ENCODE measurements at regions not wholly inside any gene's neighbourhood (a gene's known extent, or its start where the extent isn't known, plus 50 kb on each side); places are given as distances from the start of the nearest gene placed in this dataset.

DNA sequence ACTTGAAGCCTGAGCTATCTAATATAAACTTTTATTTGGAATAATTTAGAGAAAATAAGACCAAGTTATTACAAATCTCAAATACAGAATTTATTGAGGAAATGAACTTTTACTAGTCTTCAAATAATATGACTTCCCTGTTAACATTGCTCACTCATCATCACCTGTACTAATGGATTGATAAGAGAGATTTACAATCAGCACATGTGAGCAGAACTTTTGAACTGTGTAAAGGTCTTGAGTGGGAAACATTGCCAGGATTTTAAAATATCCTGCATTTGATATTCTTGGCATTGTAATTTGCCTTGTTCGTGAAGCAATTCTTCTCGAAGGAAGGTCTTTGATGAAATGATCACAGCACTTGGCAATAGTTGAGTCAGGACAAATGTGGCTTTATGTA is 111.9 kb downstream of the FGF9 start:
- Histone ChIP-seq H3K23ac (ENCODE audit: insufficient read length, low read depth, low read length) (no peak overlapping the region), H3K79me2 (ENCODE audit: insufficient read depth, low read length) (no peaks in the 10 kb centered on the region), H3K9me3 (ENCODE audit: control insufficient read depth, low read depth, low read length) (no peaks in the 10 kb centered on the region), H3K4me2 (ENCODE audit: insufficient read depth, insufficient read length, low read length) (no peak overlapping the region), H3K27me3 (ENCODE audit: insufficient read depth, low read length) (no peaks in the 10 kb centered on the region), H4K5ac (ENCODE audit: insufficient read length, low read depth, low read length) (no peak overlapping the region), H4K91ac (ENCODE audit: insufficient read length, low read depth, low read length) (no peak overlapping the region), H2AFZ (ENCODE audit: low read length) (no peak overlapping the region), H2BK12ac (ENCODE audit: insufficient read length, low read depth, low read length) (no peak overlapping the region), H3K9ac (ENCODE audit: extremely low read depth, insufficient read length, low read length) (no peak overlapping the region), H2AK5ac (ENCODE audit: insufficient read length, low read length) (no peak overlapping the region), H3K56ac (ENCODE audit: insufficient read length, low read depth, low read length) (no peak overlapping the region), H2BK15ac (ENCODE audit: low read depth, low read length) (no peak overlapping the region), H4K8ac (replicated peaks; ENCODE audit: insufficient read length, low read depth, low read length) (no peak overlapping the region), H3K27ac (ENCODE audit: insufficient read length, low read depth, low read length) (no peak overlapping the region), H3K23me2 (ENCODE audit: insufficient read length, low read depth, low read length, poor library complexity, severe bottlenecking) (no peaks in the 10 kb centered on the region), H3K4me1 (ENCODE audit: insufficient read depth, low read length) (no peaks in the 10 kb centered on the region), H4K20me1 (ENCODE audit: control insufficient read depth, insufficient read depth, insufficient read length) (no peaks in the 10 kb centered on the region), H2BK5ac (ENCODE audit: insufficient read length, low read length) (no peak overlapping the region), H3K18ac (ENCODE audit: insufficient read length, low read depth, low read length) (no peak overlapping the region), H3K14ac (ENCODE audit: insufficient read depth, low read length) (no peak overlapping the region), H3K79me1 (ENCODE audit: insufficient read depth, low read depth, low read length, poor library complexity, severe bottlenecking) (no peaks in the 10 kb centered on the region), H2BK120ac (ENCODE audit: low read depth, low read length, poor library complexity, severe bottlenecking) (no peak overlapping the region), H2BK20ac (ENCODE audit: low read depth, low read length, poor library complexity, severe bottlenecking) (no peak overlapping the region), H3T11ph (ENCODE audit: low read length) (no peak overlapping the region), H3K4ac (ENCODE audit: low read depth, low read length) (no peak overlapping the region)
- Mint-ChIP-seq H3K9me3 (peaks cover 2% of the 10 kb centered on the region in 2 experiments; a peak in 2 of 5 replicates), H3K4me3 (no peak overlapping the region), H3K36me3 (ENCODE audit: insufficient read depth in 1 of 3, low read depth in 3 of 3) (no peaks in the 10 kb centered on the region), H3K4me1 (no peaks in the 10 kb centered on the region), H3K27ac (no peak overlapping the region), H3K27me3 (ENCODE audit: low read depth) (peaks cover 2% of the 10 kb centered on the region; the same call in 1 of the 2 replicates)
- TF ChIP-seq, protein P1, sequence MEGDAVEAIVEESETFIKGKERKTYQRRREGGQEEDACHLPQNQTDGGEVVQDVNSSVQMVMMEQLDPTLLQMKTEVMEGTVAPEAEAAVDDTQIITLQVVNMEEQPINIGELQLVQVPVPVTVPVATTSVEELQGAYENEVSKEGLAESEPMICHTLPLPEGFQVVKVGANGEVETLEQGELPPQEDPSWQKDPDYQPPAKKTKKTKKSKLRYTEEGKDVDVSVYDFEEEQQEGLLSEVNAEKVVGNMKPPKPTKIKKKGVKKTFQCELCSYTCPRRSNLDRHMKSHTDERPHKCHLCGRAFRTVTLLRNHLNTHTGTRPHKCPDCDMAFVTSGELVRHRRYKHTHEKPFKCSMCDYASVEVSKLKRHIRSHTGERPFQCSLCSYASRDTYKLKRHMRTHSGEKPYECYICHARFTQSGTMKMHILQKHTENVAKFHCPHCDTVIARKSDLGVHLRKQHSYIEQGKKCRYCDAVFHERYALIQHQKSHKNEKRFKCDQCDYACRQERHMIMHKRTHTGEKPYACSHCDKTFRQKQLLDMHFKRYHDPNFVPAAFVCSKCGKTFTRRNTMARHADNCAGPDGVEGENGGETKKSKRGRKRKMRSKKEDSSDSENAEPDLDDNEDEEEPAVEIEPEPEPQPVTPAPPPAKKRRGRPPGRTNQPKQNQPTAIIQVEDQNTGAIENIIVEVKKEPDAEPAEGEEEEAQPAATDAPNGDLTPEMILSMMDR (conservative IDR thresholded peaks at IDR 0.05), result no peak
- WGBS (ENCODE audit: extremely low coverage, insufficient read length, low lambda C conversion rate), result no CpG with 5 or more reads among the region's 2 CpGs
- no peak for DNase-seq
